Vagina (tissue), 2 donors: ENCODE measurements at regions not wholly inside any gene's neighbourhood (a gene's known extent, or its start where the extent isn't known, plus 50 kb on each side); places are given as distances from the start of the nearest gene placed in this dataset.

ENCODE experiments used
- CTCF ChIP-seq, 3 experiments: fragments of 450-650 bp in 2 of 3; fragments of 200-600 bp in 1 of 3; sonication (generic) in 1 of 3; IDR thresholded peaks; one replicate each; pipeline ENCODE4 v1.5.1; 2017 to 2019; ENCODE audit warnings: antibody characterized with exemption in 3 of 3, mild to moderate bottlenecking in 2 of 3, moderate library complexity in 2 of 3
- POLR2AphosphoS5 ChIP-seq, 2 donors: sonication (generic); formaldehyde crosslinking; IDR thresholded peaks; one replicate each; pipeline ENCODE4 v1.9.0; 2017; ENCODE audit warnings: antibody characterized with exemption in 2 of 2, mild to moderate bottlenecking in 2 of 2, low read depth in 1 of 2; ENCODE audit not compliant: insufficient read depth in 1 of 2

GRCh38 chr11:96969251-96969650, 579.4 kb downstream of the JRKL start:
- TF ChIP-seq CTCF (IDR thresholded peaks at IDR 0.05) (no peak), POLR2AphosphoS5 (IDR thresholded peaks at IDR 0.05; ENCODE audit: insufficient read depth in 1 of 2, low read depth in 1 of 2) (no peak)
